GM18861 (cell line): ENCODE measurements at regions not wholly inside any gene's neighbourhood (a gene's known extent, or its start where the extent isn't known, plus 50 kb on each side); places are given as distances from the start of the nearest gene placed in this dataset.
"Not testable (repeated sequence)": the region's sequence is repeated elsewhere in the genome, so short reads cannot be mapped to it uniquely, and the experiment has no call there.

Source experiments
- ATAC-seq: cut with Tn5 transposase; IDR thresholded peaks from one replicate; pipeline ENCODE4 v1.9.1; 2021; ENCODE audit not compliant: unreplicated experiment

GRCh38 chr20:47892681-47893080 lies 107.4 kb upstream of the SULF2 start:
- not testable (repeated sequence) for ATAC-seq

- ATAC-seq, result not testable (repeated sequence)
These were observed 105.4 kb upstream of the SULF2 start for GRCh38 chr20:47890708-47891107.

DNA sequence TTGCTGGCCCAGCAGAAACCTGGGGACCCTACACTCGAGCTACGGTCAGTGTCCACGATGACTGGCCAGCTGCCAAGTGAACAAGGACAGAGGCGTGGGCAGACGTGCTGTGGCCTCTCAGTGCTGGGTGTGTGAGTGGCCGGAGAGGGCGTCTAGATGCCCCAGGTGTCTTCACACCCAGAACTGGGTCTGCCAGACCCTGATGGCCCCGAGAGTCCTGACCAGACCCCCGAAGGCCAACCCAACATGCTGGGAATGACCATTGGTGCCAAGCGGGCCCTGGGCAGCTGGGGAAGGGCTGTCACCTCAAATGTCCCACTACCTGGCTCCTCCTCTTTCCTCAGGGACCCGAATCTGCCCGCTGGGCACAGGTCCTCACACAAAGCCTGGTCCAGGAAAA lies 104.5 kb upstream of the SULF2 start:
- not testable (repeated sequence) for ATAC-seq

- no peak for ATAC-seq
These were observed 103.1 kb upstream of the SULF2 start for GRCh38 chr20:47888351-47888750.

GRCh38 chr20:47887477-47888080 lies 102.3 kb upstream of the SULF2 start:
- ATAC-seq, result no peak

DNA sequence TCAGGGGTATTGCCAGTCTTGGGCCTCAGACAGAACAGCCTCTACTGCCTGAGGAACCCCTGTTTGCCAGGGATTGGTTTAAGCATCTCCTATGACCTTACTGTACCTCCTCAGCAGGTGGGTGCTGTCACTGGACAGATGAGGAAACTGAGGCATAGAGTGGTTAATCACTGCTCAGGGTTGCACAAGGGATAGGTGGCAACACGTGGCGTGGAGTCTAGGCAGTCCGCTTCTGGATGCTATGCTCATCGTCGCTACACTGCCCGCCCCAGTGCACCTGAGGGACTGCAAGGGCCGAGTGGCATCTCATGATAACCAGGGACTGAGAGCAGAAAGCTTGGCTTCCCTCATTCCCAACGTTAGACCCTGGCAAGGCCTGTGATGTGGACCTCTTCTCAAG lies 101.8 kb upstream of the SULF2 start:
- no peak for ATAC-seq

GRCh38 chr20:47886454-47887041 lies 101.3 kb upstream of the SULF2 start:
- no peak for ATAC-seq

GRCh38 chr20:47885909-47886453 lies 100.7 kb upstream of the SULF2 start:
- no peak for ATAC-seq

GRCh38 chr20:47883940-47884339 lies 98.7 kb upstream of the SULF2 start:
- not testable (repeated sequence) for ATAC-seq

DNA sequence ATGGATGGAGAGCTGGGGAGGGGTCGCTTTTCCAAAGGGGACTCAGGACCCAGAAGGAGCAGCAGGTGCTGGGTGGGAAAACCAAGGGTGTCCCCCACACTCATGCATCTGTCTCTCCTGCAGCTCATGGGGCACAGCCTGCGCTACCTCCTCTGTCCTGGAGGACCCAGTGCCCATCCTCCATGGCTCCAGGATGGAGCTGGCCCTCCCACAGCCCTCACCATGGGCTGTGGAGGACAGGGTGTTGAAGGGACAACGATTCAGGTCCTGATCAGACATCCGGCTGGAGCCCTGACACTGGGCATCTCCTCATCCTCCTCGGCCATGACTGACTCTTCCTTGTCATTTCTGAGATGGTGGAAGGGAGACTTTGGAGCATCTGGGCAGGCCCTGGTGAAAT lies 97.9 kb upstream of the SULF2 start:
- no peak for ATAC-seq

GRCh38 chr20:47879771-47880170 lies 94.5 kb upstream of the SULF2 start:
- ATAC-seq, result no peak

GRCh38 chr20:47878601-47879027 lies 93.3 kb upstream of the SULF2 start:
- ATAC-seq, result no peak

DNA sequence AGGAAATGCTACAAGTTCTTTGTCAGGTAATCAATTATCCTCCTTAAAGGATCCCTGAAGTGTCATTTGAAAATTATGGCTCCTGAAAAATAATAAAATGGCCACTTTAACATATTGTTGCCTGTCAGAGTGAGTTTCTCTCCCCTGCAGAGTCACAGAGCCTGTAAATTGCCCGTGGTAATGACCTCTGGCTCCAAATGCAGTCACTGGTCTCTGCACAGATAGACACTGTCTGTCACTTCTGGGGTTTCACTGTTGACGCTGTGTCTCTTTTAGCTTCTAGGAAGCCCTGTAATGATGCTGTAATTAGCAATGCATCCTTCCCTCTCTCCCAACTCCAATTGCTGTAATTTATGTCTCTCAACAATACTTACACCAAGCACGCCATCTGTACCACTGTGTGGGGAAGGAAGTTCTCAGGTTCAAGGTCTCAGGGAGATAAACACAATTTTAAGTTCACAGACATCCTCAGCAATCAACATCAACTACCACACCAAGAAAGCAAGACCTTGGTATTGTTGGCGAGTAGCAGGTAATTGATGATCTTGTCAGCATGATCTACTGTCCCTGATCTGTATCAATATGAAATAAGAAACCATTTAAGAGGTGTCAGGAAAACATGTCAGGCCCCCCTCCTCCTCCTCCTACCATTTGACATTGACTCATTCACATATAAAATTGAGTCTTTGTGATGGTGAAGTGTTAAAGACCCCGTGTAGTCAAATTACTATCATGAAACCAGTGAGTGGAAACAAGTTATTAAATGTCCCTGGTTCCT lies 91.2 kb upstream of the SULF2 start:
- ATAC-seq, result no peak

DNA sequence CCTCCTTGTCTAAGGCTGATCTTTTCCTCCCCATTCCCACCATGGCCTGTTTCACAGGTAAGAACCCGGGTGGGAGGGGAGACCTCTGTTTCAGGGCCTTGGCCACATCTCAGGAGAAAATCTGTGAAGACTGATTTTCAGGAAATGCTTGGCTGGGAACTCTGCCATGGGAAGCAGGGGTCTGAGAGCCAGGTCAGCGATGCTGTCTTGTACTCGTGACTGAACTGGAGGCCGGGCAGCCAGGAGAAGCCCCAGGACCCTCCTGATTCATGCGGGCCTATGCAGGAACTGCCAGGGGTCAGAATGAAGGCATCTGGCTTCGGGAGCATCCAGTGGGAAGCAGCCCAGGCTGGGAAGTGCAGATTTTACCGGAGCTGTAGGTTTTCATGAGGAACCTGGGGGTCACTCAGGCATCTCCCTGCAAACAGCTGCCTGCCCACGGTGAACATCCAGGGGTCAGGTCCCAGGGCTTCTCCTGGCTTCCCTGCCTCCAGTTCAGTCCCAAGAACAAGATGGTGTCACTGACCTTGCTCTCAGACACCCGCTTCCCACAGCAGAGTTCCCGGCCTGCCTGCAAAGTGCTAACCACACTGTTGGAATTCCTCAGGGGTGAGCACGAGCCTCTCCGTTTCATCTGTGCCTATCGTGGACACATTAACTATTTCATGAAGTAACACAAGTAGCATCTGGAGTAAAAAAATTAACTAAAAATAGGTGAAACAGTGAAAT lies 90.2 kb upstream of the SULF2 start:
- no peak for ATAC-seq

- no peak for ATAC-seq
These were observed 87.1 kb upstream of the SULF2 start for GRCh38 chr20:47872341-47872740.

DNA sequence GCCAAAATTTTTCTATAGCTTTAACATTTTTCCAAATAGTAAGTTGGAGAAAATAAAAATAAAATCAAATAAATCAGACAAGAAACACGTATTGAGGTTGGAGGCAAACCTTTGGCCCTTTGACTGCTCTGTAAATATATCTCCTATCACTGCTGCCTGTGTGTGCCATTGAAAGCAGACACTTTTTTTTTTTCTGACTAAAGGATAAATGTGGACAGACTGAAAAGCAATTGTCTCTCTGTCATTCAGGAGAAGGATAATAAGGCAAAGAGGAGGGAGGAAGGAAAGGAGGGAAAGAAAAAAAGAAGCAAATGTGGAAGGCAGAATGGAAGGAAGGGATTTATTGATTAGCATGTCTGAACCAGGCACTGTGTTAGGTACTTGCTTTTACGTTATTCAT lies 85.2 kb upstream of the SULF2 start:
- ATAC-seq, result no peak

DNA sequence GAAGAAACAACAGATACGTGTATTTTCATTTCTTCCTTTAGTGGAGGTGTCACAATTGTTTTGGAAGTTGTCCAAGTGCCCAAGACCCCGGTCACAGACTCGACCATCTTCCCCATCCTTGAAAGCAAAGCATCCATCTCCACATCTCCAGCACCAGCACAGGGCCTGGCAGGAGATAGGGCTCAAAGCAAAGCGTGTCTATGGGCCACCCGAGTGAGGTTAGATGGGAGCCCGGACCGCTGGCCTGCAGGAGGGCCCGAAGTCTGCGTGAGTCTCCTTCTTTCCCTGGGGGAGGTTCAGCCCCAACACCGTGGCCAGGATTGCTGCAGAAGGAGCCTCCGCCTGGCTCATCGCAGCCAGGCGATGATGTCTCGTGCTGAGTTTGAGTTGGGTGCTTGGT lies 83.5 kb upstream of the SULF2 start:
- no peak for ATAC-seq

- ATAC-seq, result no peak
These were observed 83.0 kb upstream of the SULF2 start for GRCh38 chr20:47868236-47868635.

- no peak for ATAC-seq
These were observed 82.5 kb upstream of the SULF2 start for GRCh38 chr20:47867831-47868230.

- ATAC-seq, result no peak
These were observed 81.2 kb upstream of the SULF2 start for GRCh38 chr20:47866480-47866879.

DNA sequence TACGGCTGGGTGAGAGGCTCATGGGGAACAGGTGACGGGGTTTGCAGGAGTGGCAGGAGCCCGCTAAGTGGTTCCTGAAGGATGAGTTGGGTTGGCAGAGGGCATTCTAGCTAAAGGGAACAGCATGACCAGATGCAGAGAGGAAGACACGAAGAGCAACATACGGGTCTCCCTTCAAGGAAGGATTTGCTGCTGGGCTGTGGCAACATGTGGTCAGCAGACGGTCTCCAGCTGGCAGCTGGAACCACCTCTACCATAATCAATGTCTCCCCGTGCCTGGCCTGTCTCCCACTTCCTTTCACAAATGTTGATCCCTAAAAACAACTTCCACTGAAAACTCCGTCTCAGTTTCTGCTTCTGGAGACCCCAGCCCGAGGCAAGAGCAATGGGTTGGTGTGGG lies 80.6 kb upstream of the SULF2 start:
- ATAC-seq, result no peak
